ENCODE measurements at regions not wholly inside any gene's neighbourhood (a gene's known extent, or its start where the extent isn't known, plus 50 kb on each side); places are given as distances from the start of the nearest gene placed in this dataset.

GRCh38 chr2:142316049-142316448, 185.2 kb upstream of the LRP1B start:
- TF ChIP-seq CTCF (IDR thresholded peaks at IDR 0.05) (no peak), POLR2A (IDR thresholded peaks at IDR 0.05) (no peak)

All from adrenal gland (tissue), 5 donors.